Inflammatory macrophage treated with lipopolysaccharide for 1 hour (primary cell): ENCODE measurements at regions not wholly inside any gene's neighbourhood (a gene's known extent, or its start where the extent isn't known, plus 50 kb on each side); places are given as distances from the start of the nearest gene placed in this dataset.
"Not testable (repeated sequence)": the region's sequence is repeated elsewhere in the genome, so short reads cannot be mapped to it uniquely, and the experiment has no call there.

Source experiments
- DNase-seq, 2 donors: peaks; one replicate each; pipeline ENCODE4 v3.0.0-alpha.2; 2020 to 2022

GRCh38 chr20:56890011-56890410 is 260.9 kb downstream of the TFAP2C start:
- DNase-seq, result no peak

GRCh38 chr20:56893226-56893917 is 264.3 kb downstream of the TFAP2C start:
- DNase-seq, result no peak

- no peak for DNase-seq
Observed at GRCh38 chr20:56896447-56896846, 267.3 kb downstream of the TFAP2C start.

GRCh38 chr20:56897318-56897957 is 268.3 kb downstream of the TFAP2C start:
- DNase-seq, result no peak

GRCh38 chr20:56897958-56898349 is 268.8 kb downstream of the TFAP2C start:
- no peak for DNase-seq

- DNase-seq, result no peak
Observed at GRCh38 chr20:56899506-56899905, 270.4 kb downstream of the TFAP2C start.

- DNase-seq, result no peak
Observed at GRCh38 chr20:56900252-56900651, 271.1 kb downstream of the TFAP2C start.

GRCh38 chr20:56903421-56903820 is 274.3 kb downstream of the TFAP2C start:
- DNase-seq, result no peak

GRCh38 chr20:56903858-56904257 is 274.8 kb downstream of the TFAP2C start:
- no peak for DNase-seq

- DNase-seq, result no peak
Observed at GRCh38 chr20:56909918-56910714, 281.0 kb downstream of the TFAP2C start.

- DNase-seq, result no peak
Observed at GRCh38 chr20:56911946-56912345, 282.8 kb downstream of the TFAP2C start.

GRCh38 chr20:56914532-56914931 is 285.4 kb downstream of the TFAP2C start:
- DNase-seq, result no peak

GRCh38 chr20:56916345-56916622 is 287.2 kb downstream of the TFAP2C start:
- DNase-seq, result no peak

GRCh38 chr20:56920041-56920440 is 290.9 kb downstream of the TFAP2C start:
- not testable (repeated sequence) for DNase-seq

GRCh38 chr20:56922497-56922896 is 293.4 kb downstream of the TFAP2C start:
- DNase-seq, result no peak

GRCh38 chr20:56924292-56925081 is 295.4 kb downstream of the TFAP2C start:
- DNase-seq, result no peak

- no peak for DNase-seq
Observed at GRCh38 chr20:56925082-56925830, 296.1 kb downstream of the TFAP2C start.

GRCh38 chr20:56925831-56926170 is 296.7 kb downstream of the TFAP2C start:
- DNase-seq, result no peak

GRCh38 chr20:56926501-56926900 is 297.4 kb downstream of the TFAP2C start:
- no peak for DNase-seq

- DNase-seq, result no peak
Observed at GRCh38 chr20:56927127-56927526, 298.0 kb downstream of the TFAP2C start.

GRCh38 chr20:56928007-56928406 is 298.9 kb downstream of the TFAP2C start:
- no peak for DNase-seq

- DNase-seq, result no peak
Observed at GRCh38 chr20:56929606-56930005, 300.5 kb downstream of the TFAP2C start.

- DNase-seq, result no peak
Observed at GRCh38 chr20:56930876-56931275, 301.8 kb downstream of the TFAP2C start.
